HG02678 (cell line): ENCODE measurements at regions not wholly inside any gene's neighbourhood (a gene's known extent, or its start where the extent isn't known, plus 50 kb on each side); places are given as distances from the start of the nearest gene placed in this dataset.
A peak's percentile ranks its signal among the peaks of the same experiment; 100 is the strongest.
"Not testable (repeated sequence)": the region's sequence is repeated elsewhere in the genome, so short reads cannot be mapped to it uniquely, and the experiment has no call there.

Experiments used
- ATAC-seq: cut with Tn5 transposase; IDR thresholded peaks from one replicate; pipeline ENCODE4 v1.9.1; 2021; ENCODE audit warnings: mild to moderate bottlenecking, moderate library complexity; ENCODE audit not compliant: unreplicated experiment

GRCh38 chr1:242914729-242915128 is 340.4 kb downstream of the CEP170 start:
- not testable (repeated sequence) for ATAC-seq

- ATAC-seq, result not testable (repeated sequence)
Observed at GRCh38 chr1:242912855-242913254, 342.2 kb downstream of the CEP170 start.

GRCh38 chr1:242900558-242900957 is 354.5 kb downstream of the CEP170 start:
- not testable (repeated sequence) for ATAC-seq

GRCh38 chr1:242890192-242890741 is 364.8 kb downstream of the CEP170 start:
- ATAC-seq, result no peak

- ATAC-seq, result peak; percentile 89
Observed at GRCh38 chr1:242886137-242886536, 361.6 kb upstream of the PLD5 start.

GRCh38 chr1:242880022-242880421 is 355.5 kb upstream of the PLD5 start:
- not testable (repeated sequence) for ATAC-seq

GRCh38 chr1:242877743-242878142 is 353.2 kb upstream of the PLD5 start:
- no peak for ATAC-seq

- no peak for ATAC-seq
Observed at GRCh38 chr1:242877229-242877628, 352.7 kb upstream of the PLD5 start.

- ATAC-seq, result no peak
Observed at GRCh38 chr1:242876030-242876429, 351.5 kb upstream of the PLD5 start.

GRCh38 chr1:242873661-242874060 is 349.2 kb upstream of the PLD5 start:
- no peak for ATAC-seq

GRCh38 chr1:242872521-242872920 is 348.0 kb upstream of the PLD5 start:
- ATAC-seq, result no peak

- ATAC-seq, result no peak
Observed at GRCh38 chr1:242871471-242872030, 347.1 kb upstream of the PLD5 start.

- ATAC-seq, result no peak
Observed at GRCh38 chr1:242870966-242871365, 346.5 kb upstream of the PLD5 start.

GRCh38 chr1:242856289-242856688 is 331.8 kb upstream of the PLD5 start:
- ATAC-seq, result no peak

GRCh38 chr1:242854466-242854865 is 330.0 kb upstream of the PLD5 start:
- no peak for ATAC-seq

- no peak for ATAC-seq
Observed at GRCh38 chr1:242847390-242847993, 323.0 kb upstream of the PLD5 start.

GRCh38 chr1:242842094-242842493 is 317.6 kb upstream of the PLD5 start:
- ATAC-seq, result no peak

GRCh38 chr1:242839101-242839500 is 314.6 kb upstream of the PLD5 start:
- ATAC-seq, result no peak

GRCh38 chr1:242836423-242836822 is 311.9 kb upstream of the PLD5 start:
- no peak for ATAC-seq

GRCh38 chr1:242828828-242829227 is 304.3 kb upstream of the PLD5 start:
- ATAC-seq, result no peak

GRCh38 chr1:242828199-242828598 is 303.7 kb upstream of the PLD5 start:
- ATAC-seq, result no peak

- no peak for ATAC-seq
Observed at GRCh38 chr1:242827538-242827937, 303.0 kb upstream of the PLD5 start.
